Activated CD4-positive, alpha-beta T cell treated with anti-CD3 and anti-CD28 coated beads, Interleukin-2, amount 50 U/mL, for 24 hours (primary cell): ENCODE measurements at regions not wholly inside any gene's neighbourhood (a gene's known extent, or its start where the extent isn't known, plus 50 kb on each side); places are given as distances from the start of the nearest gene placed in this dataset.

Experiments used
- DNase-seq, 2 donors: peaks; one replicate each; pipeline ENCODE4 v3.0.0-alpha.2; 2020; ENCODE audit warnings: low read depth in 1 of 2, low spot score in 1 of 2

DNA sequence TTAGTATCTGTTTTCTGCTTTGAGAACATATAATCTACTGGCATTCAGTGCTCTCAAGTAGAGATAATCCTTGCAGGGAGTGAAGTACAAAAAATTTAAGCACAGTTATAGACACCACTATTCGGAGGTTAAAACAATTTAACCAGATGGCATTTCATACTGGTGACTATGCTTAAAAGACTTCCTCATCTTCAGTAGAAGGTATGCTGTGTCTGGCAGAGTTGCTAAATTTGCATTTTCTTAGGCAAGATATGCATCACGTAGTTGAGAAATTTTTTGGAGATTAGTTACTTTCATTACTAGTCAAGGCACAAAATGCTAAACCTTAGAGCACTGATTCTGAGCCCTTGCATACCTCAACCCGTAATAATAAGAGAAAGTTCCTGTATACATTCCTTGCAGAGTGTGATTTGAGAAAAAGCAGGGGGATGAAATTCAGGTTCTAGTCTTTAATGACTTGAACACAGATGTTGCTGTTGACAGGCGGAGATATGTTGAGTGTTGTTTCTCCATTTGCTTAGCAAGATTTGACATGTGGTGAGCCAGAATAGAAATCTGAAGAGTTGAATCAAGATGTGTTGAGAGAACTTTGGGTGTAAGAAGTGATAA lies 70.8 kb upstream of the STARD4 start:
- no peak for DNase-seq

- DNase-seq: no peak
Observed at GRCh38 chr5:111582451-111582850, 70.1 kb upstream of the STARD4 start.

- no peak for DNase-seq
Observed at GRCh38 chr5:111580956-111581355, 68.6 kb upstream of the STARD4 start.

DNA sequence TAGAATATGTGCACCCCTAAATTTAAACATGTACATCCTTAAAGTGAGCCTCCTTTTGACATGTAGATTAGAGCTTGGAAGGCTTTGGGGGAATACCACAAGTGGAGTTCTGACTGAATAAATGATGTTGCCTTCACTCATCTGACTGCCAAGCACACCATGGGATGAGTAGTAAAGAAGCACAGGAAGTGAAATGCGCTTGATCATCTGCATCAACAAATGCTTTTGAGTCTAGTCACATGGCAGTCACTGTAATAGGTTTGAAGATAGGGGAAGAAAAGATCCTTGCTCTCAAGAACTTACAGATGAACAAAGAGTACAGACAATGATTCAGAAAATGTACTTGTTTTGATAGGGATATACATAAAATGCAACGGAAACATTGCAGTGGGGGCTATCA lies 62.0 kb upstream of the STARD4 start:
- no peak for DNase-seq

- no peak for DNase-seq
Observed at GRCh38 chr5:111572561-111572960, 60.2 kb upstream of the STARD4 start.

GRCh38 chr5:111563031-111563822 lies 50.9 kb upstream of the STARD4 start:
- no peak for DNase-seq

DNA sequence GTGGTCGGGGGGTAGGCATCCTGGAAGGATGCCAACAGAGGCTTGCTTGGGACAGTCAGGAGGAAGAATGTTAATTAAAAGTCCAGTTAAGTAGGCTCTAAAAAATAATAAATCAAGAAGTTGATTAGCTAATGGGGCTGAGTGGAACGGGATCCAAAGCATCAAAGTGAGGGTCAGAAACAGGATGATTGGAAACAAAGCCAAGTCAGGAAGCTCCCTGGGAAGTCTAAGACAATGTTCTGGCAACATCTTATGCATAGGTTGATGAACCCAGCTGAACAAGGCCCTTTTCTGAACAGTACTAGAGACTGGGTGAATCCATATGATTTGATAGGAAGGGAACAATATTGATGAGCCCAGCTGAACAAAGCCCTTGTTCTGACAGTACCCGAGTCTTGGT lies 50.2 kb upstream of the STARD4 start:
- DNase-seq: no peak
